HuH-7 (cell line): ENCODE measurements at regions not wholly inside any gene's neighbourhood (a gene's known extent, or its start where the extent isn't known, plus 50 kb on each side); places are given as distances from the start of the nearest gene placed in this dataset.

Experiments used
- DNase-seq: peaks from one replicate; pipeline ENCODE4 v3.0.0; 2011; ENCODE audit warnings: low spot score

GRCh38 chr13:90533866-90534265 is 813.6 kb upstream of the MIR17HG start:
- no peak for DNase-seq

DNA sequence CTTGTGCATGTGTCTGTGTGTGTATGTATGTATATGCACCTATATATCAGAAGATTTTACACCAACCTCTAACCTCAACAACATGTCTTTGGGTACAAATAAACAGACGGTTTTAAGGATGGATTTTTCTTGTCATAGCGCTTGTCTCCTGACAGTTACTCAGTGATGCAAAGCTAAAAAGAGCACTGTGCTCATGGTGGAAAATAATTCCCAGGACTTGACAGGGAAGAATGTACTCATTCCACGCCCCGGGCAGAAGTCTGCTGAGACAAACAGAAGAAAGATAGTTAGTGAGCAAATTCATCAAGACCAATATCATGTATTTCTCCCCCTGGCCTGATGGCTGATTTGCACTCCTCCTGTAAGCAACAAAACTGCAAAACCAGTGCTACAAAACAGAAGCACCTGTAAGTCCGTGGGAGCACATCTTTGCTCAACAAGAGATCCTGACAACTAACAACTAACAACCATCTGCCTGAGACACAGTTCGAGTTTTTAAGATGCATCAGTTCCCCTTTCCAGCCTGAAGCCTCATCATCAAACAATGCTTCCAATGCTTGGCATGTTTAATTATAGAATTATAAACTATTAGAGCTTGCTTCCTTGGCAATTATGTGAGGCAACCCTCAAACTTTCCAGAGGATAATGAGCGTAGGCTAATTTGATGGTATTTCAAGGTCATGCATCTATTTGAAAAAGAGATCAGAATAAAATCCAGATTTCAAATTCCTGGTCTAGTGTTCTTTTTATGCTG is 812.7 kb upstream of the MIR17HG start:
- DNase-seq, result no peak

GRCh38 chr13:90535421-90535820 is 812.1 kb upstream of the MIR17HG start:
- DNase-seq, result no peak

DNA sequence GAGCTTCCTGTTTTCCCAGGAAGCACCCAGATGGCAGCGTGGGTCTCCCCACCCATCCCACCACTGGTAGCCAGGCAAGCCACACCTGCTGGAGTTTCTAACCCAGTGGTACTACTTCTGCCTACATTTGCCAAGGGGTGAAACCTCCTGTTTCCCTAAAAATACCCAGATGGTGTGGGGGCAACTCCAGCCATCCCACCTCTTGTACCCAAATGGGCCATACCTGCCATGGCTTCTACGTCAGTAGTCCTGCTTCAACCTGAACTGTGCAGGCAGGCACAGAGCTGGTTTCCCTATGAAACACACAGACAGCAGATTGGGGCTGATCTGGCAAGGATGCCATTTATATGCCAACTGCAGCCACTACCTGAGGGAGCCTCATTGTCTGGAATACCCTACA is 809.4 kb upstream of the MIR17HG start:
- DNase-seq, result no peak

- no peak for DNase-seq
Observed at GRCh38 chr13:90541346-90541745, 806.1 kb upstream of the MIR17HG start.

- DNase-seq, result no peak
Observed at GRCh38 chr13:90542959-90543505, 804.5 kb upstream of the MIR17HG start.

- no peak for DNase-seq
Observed at GRCh38 chr13:90545070-90545840, 802.2 kb upstream of the MIR17HG start.

DNA sequence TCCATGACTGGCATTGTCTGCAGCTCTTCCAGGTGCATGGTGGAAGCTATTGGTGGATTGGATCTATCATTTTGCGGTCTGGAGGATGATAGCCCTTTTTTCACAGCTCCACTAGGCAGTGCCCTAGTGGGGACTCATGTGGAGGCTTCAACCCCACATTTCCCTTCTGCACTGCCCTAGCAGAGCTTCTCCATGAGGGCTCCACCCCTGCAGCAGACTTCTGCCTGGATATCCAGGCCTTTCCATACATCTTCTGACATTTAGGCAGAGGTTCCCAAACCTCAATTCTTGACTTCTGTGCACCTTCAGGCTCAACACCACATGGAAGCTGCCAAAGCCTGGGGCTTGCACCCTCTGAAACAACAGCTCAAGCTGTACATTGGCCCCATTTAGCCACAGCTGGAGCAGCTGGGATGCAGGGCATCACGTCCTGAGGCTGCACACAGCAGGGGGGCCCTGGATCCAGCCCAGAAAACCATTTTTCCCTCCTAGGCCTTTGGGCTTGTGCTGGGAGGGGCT is 800.2 kb upstream of the MIR17HG start:
- no peak for DNase-seq

DNA sequence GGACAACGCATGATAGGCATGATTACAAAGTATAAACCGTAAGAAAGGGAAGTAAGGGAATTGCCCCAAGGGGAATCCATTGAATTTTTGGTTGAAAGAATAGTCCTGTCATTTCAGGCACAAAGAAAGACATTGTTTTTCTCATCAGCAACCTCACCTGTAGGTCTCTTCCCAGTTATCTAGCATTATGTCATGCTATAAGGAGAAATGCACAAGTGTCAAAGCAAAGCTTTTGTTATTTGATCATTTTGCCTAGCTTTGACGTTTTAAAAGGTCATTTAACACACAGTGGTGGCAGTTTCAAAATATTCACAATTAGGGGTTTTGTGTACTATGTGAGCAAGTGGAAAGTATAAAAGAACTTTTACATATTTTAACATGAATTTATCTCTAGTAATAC is 796.2 kb upstream of the MIR17HG start:
- DNase-seq, result no peak

DNA sequence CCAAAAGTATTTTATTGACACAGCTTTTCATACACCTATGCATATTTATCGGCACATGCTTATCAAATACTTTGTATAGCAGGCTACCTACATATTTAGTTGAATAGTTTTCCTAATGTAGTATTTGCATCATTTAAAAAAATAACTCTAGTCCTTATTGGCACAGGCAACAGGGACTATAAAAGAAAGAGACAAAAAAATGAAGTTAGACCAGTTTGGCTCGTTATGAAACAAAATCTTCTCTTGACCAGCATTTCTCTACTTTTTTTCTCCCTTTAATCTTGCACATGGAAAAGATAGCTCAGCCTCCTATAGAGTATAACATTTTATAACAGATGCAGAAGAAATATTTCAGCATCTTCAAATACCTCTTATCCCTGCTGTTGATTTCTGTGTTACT is 794.8 kb upstream of the MIR17HG start:
- no peak for DNase-seq

GRCh38 chr13:90553159-90553558 is 794.3 kb upstream of the MIR17HG start:
- DNase-seq, result no peak

GRCh38 chr13:90557626-90558025 is 789.9 kb upstream of the MIR17HG start:
- no peak for DNase-seq

DNA sequence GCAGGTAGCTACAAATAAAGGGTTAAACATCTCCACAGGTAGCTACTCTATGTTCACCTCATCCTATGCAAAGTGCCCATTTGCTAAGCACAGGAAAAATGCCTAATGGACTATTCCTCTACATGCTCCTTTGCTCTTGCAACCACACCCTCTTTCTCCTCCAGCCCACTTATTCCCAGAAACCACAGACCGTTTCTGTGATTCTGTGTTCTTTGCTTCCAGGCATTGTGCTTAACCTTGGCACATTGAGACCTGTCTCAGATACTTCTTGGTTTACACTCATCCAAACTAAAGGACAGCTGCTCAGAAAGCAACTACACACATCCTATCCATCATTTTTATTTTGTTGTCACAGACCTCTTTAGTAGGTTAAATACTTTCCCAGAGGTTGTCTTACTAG is 785.0 kb upstream of the MIR17HG start:
- DNase-seq, result no peak

GRCh38 chr13:90564096-90564495 is 783.4 kb upstream of the MIR17HG start:
- DNase-seq, result no peak

GRCh38 chr13:90564566-90564965 is 782.9 kb upstream of the MIR17HG start:
- no peak for DNase-seq

GRCh38 chr13:90565985-90566713 is 781.3 kb upstream of the MIR17HG start:
- DNase-seq, result no peak

DNA sequence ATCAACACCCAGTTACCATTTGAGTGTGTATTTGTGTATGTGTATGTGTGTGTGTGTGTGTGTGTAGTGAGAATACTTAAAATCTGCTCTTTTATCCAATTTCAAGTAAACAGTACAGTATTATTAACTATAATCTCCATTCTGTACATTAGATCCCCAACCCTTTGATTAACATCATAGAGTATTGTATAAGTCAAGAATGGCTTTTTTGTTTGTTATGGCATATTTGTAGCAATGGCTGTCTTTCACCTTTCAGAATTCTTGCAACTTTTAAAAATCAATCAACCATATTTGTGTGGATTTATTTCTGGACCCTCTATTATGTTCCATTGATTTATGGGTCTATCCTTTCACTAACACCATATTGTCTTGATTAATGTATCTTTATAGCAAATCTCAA is 779.3 kb upstream of the MIR17HG start:
- DNase-seq, result no peak

DNA sequence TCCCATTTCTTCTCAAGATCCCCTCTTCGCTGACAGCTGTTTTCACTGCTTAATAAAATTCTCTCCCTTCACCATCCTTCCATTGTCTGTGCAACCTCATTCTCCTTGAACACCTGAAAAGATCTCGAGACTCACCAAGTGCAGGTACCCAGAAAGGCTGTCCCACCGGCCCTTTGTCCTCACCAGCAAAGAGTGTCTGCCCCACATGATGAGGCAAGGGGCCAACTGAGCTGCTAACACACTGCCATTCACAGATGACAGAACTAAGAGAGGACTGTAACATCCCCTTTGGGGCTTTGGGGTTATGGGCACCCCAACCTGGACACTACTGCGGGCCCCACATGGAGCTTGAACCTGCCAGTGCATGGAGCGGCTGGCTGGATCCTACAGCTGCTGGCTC is 771.4 kb upstream of the MIR17HG start:
- DNase-seq, result no peak

GRCh38 chr13:90577726-90578125 is 769.8 kb upstream of the MIR17HG start:
- DNase-seq, result no peak

DNA sequence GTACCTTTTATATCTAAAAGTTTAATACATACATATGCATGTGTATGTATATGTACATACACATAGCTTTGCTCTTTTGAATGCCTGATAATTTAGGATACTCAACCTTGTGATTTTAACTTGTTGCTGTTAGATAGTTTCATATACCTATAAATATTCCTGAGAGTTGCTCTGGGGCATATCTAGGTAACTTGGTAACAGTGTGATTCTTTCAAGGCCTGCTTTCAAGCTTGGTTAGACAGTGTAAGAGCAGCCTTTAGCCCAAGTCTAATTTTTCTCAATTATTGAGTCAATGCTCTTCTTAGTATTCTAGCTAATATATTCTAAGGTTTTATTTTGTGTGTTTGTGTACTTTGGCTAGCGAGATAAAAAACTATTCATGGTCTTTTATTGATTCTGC is 762.1 kb upstream of the MIR17HG start:
- DNase-seq, result no peak

DNA sequence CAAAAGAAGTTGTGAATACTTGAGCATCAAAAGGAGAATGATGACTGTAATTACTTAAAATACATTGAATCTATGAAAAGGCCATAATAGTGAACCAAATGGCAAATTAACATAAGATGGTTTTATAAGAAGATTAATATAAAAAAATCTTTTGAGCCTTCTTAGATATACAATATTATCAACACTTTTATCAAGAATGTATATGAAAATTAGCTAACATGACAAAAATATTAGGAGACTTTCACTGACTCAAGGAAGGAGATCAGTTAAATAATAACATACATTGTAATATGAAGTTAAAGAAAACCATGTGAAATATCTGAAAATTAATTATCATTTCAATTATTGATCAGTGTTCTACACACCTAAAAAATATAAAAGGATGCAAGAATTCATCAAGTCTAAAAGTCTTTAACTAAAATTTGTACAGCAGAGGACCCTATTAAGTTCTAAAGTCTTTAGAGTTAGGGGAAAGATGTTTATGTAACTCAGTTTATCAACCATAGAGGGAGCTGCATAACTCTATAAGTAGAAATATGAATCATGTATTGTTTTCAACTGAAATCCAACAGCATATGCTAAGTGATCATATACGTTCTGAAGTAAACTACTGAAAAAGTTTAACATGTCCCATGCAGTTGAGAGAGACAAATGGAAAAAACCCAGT is 756.1 kb upstream of the MIR17HG start:
- DNase-seq, result no peak

DNA sequence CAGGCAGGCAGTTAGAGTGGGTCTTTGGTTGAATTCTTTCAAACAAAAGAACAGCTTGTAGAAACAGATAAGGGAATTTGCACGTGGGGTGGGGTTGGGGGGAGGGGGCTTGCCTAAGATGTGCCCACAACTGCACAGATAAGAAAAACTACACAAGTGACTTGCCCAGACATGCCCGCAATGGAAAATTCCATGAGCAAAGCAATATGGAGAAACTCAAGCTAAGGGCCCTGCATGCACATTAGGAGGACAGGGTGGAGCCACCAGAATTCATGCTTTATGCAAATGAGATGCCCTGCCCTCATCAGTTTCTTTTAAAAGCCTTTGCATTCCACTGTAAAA is 755.6 kb upstream of the MIR17HG start:
- DNase-seq, result no peak
